ENCODE measurements at regions not wholly inside any gene's neighbourhood (a gene's known extent, or its start where the extent isn't known, plus 50 kb on each side); places are given as distances from the start of the nearest gene placed in this dataset.
"Not testable (repeated sequence)": the region's sequence is repeated elsewhere in the genome, so short reads cannot be mapped to it uniquely, and the experiment has no call there.

GRCh38 chr2:72078773-72079172, 68.9 kb downstream of the CYP26B1 start:
- Histone ChIP-seq H3K9me3 (ENCODE audit: low read depth, low read length, poor library complexity, severe bottlenecking) (no peaks in the 10 kb centered on the region), H3K4me3 (ENCODE audit: low read depth, low read length, poor library complexity, severe bottlenecking) (no peak overlapping the region), H3K27me3 (replicated peaks; ENCODE audit: insufficient read depth, low read depth, low read length, poor library complexity) (no peaks in the 10 kb centered on the region), H3K4me1 (ENCODE audit: insufficient read depth, low read length, poor library complexity, severe bottlenecking) (no peaks in the 10 kb centered on the region), H3K36me3 (ENCODE audit: insufficient read depth, low read length, poor library complexity, severe bottlenecking) (no peaks in the 10 kb centered on the region), H3K27ac (ENCODE audit: low read depth, low read length, poor library complexity, severe bottlenecking) (no peak overlapping the region)
- POLR2A ChIA-PET (ENCODE audit: low non-redundant PET): no interaction called here
- DNase-seq (ENCODE audit: low spot score): no peak
- BruUV-seq (replicated peaks): no TSS peak
- TF ChIP-seq EZH2 (IDR thresholded peaks at IDR 0.05; ENCODE audit: borderline replicate concordance, low read depth, low read length, poor library complexity, severe bottlenecking) (no peak), CTCF (conservative IDR thresholded peaks at IDR 0.05; ENCODE audit: low read depth, low read length) (no peak)
- CTCF ChIA-PET: no interaction called here
- intact Hi-C loops (cut with micrococcal nuclease; ENCODE audit: unreplicated experiment): no loop called here

- Histone ChIP-seq H3K36me3 (ENCODE audit: insufficient read depth, low read length, poor library complexity, severe bottlenecking) (no peaks in the 10 kb centered on the region), H3K9me3 (ENCODE audit: low read depth, low read length, poor library complexity, severe bottlenecking) (peaks cover 4% of the 10 kb centered on the region), H3K27ac (ENCODE audit: low read depth, low read length, poor library complexity, severe bottlenecking) (no peak overlapping the region), H3K27me3 (replicated peaks; ENCODE audit: insufficient read depth, low read depth, low read length, poor library complexity) (no peaks in the 10 kb centered on the region), H3K4me3 (ENCODE audit: low read depth, low read length, poor library complexity, severe bottlenecking) (no peak overlapping the region), H3K4me1 (ENCODE audit: insufficient read depth, low read length, poor library complexity, severe bottlenecking) (no peaks in the 10 kb centered on the region)
- BruUV-seq (replicated peaks): no TSS peak
- intact Hi-C loops (cut with micrococcal nuclease; ENCODE audit: unreplicated experiment): no loop called here
- POLR2A ChIA-PET (ENCODE audit: low non-redundant PET): no interaction called here
- TF ChIP-seq CTCF (conservative IDR thresholded peaks at IDR 0.05; ENCODE audit: low read depth, low read length) (no peak), EZH2 (IDR thresholded peaks at IDR 0.05; ENCODE audit: borderline replicate concordance, low read depth, low read length, poor library complexity, severe bottlenecking) (no peak)
- no peak for DNase-seq (ENCODE audit: low spot score)
- CTCF ChIA-PET: no interaction called here
Observed at GRCh38 chr2:72077702-72078169, 69.9 kb downstream of the CYP26B1 start.

GRCh38 chr2:72073373-72073772, 74.3 kb downstream of the CYP26B1 start:
- H3K9me3 ChIP-seq (ENCODE audit: low read depth, low read length, poor library complexity, severe bottlenecking); H3K4me1 ChIP-seq (ENCODE audit: insufficient read depth, low read length, poor library complexity, severe bottlenecking); H3K27me3 ChIP-seq (replicated peaks; ENCODE audit: insufficient read depth, low read depth, low read length, poor library complexity); BruUV-seq (replicated peaks); H3K36me3 ChIP-seq (ENCODE audit: insufficient read depth, low read length, poor library complexity, severe bottlenecking); H3K27ac ChIP-seq (ENCODE audit: low read depth, low read length, poor library complexity, severe bottlenecking); H3K4me3 ChIP-seq (ENCODE audit: low read depth, low read length, poor library complexity, severe bottlenecking); CTCF ChIA-PET; POLR2A ChIA-PET (ENCODE audit: low non-redundant PET); intact Hi-C loops (cut with micrococcal nuclease; ENCODE audit: unreplicated experiment); DNase-seq (ENCODE audit: low spot score): not testable (repeated sequence)

GRCh38 chr2:72064197-72064596, 83.5 kb downstream of the CYP26B1 start:
- H3K4me1 ChIP-seq (ENCODE audit: insufficient read depth, low read length, poor library complexity, severe bottlenecking); POLR2A ChIA-PET (ENCODE audit: low non-redundant PET); DNase-seq (ENCODE audit: low spot score); CTCF ChIA-PET; BruUV-seq (replicated peaks); H3K4me3 ChIP-seq (ENCODE audit: low read depth, low read length, poor library complexity, severe bottlenecking); H3K9me3 ChIP-seq (ENCODE audit: low read depth, low read length, poor library complexity, severe bottlenecking); H3K36me3 ChIP-seq (ENCODE audit: insufficient read depth, low read length, poor library complexity, severe bottlenecking); H3K27me3 ChIP-seq (replicated peaks; ENCODE audit: insufficient read depth, low read depth, low read length, poor library complexity); H3K27ac ChIP-seq (ENCODE audit: low read depth, low read length, poor library complexity, severe bottlenecking); intact Hi-C loops (cut with micrococcal nuclease; ENCODE audit: unreplicated experiment): not testable (repeated sequence)

Data from A673 (cell line).